ENCODE measurements at regions not wholly inside any gene's neighbourhood (a gene's known extent, or its start where the extent isn't known, plus 50 kb on each side); places are given as distances from the start of the nearest gene placed in this dataset.

GRCh38 chr3:115448851-115449250, 174.5 kb upstream of the GAP43 start:
- H3K27ac ChIP-seq (ENCODE audit: low read depth, low read length), result no peak overlapping the region
- TF ChIP-seq, protein P1, sequence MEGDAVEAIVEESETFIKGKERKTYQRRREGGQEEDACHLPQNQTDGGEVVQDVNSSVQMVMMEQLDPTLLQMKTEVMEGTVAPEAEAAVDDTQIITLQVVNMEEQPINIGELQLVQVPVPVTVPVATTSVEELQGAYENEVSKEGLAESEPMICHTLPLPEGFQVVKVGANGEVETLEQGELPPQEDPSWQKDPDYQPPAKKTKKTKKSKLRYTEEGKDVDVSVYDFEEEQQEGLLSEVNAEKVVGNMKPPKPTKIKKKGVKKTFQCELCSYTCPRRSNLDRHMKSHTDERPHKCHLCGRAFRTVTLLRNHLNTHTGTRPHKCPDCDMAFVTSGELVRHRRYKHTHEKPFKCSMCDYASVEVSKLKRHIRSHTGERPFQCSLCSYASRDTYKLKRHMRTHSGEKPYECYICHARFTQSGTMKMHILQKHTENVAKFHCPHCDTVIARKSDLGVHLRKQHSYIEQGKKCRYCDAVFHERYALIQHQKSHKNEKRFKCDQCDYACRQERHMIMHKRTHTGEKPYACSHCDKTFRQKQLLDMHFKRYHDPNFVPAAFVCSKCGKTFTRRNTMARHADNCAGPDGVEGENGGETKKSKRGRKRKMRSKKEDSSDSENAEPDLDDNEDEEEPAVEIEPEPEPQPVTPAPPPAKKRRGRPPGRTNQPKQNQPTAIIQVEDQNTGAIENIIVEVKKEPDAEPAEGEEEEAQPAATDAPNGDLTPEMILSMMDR (IDR thresholded peaks at IDR 0.05; ENCODE audit: insufficient read depth, low read length, poor library complexity, severe bottlenecking), result no peak
- no peak for TF ChIP-seq EZH2phosphoT487 (conservative IDR thresholded peaks at IDR 0.05; ENCODE audit: low read length)
- H3K79me2 ChIP-seq (ENCODE audit: insufficient read depth, low read length), result no peaks in the 10 kb centered on the region
- H3K9ac ChIP-seq (ENCODE audit: low read length), result no peak overlapping the region
- H3F3A ChIP-seq (ENCODE audit: insufficient read depth), result no peaks in the 10 kb centered on the region
- no peaks in the 10 kb centered on the region for H3K36me3 ChIP-seq (ENCODE audit: low read length)
- peaks cover 5% of the 10 kb centered on the region; the same call in 1 of the 2 replicates for H3K9me2 ChIP-seq (replicated peaks; ENCODE audit: insufficient read depth, low read length)
- no peaks in the 10 kb centered on the region for H3K27me3 ChIP-seq (ENCODE audit: low read length)
- no peak overlapping the region for H3K4me2 ChIP-seq (ENCODE audit: low read depth, low read length, poor library complexity, severe bottlenecking)
- no peak overlapping the region for H2AFZ ChIP-seq (ENCODE audit: low read depth, low read length, severe bottlenecking)
- no peaks in the 10 kb centered on the region for H4K20me1 ChIP-seq (ENCODE audit: low read depth, low read length)
- no peak overlapping the region for H3K4me3 ChIP-seq (ENCODE audit: insufficient read depth, low read length, poor library complexity, severe bottlenecking)
- no peaks in the 10 kb centered on the region for H3K9me3 ChIP-seq (ENCODE audit: insufficient read depth, low read length)

DNA sequence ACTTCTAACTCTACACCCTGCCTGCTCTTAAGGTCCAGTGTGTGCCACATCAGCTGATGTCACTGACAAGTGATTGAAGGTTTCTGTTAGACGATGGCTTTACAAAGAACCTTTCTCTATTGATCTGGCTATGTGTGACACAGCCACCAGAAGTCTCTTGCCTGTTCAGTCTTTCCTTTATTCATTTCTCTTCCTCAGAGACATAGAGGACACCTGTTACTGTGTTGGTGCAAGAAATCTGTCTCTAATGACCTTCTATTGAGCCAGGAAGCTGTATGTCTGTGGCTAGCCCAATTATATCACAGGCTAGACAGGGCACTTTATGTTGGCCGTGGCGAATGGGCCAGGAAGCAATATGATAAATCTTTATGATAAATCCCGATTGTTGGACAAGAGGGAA, 173.3 kb upstream of the GAP43 start:
- Histone ChIP-seq H3K4me3 (ENCODE audit: insufficient read depth, low read length, poor library complexity, severe bottlenecking) (no peak overlapping the region), H3K79me2 (ENCODE audit: insufficient read depth, low read length) (no peaks in the 10 kb centered on the region), H3F3A (ENCODE audit: insufficient read depth) (no peaks in the 10 kb centered on the region), H3K36me3 (ENCODE audit: low read length) (no peaks in the 10 kb centered on the region), H3K4me2 (ENCODE audit: low read depth, low read length, poor library complexity, severe bottlenecking) (no peak overlapping the region), H3K27me3 (ENCODE audit: low read length) (no peaks in the 10 kb centered on the region), H3K9ac (ENCODE audit: low read length) (no peak overlapping the region), H2AFZ (ENCODE audit: low read depth, low read length, severe bottlenecking) (no peak overlapping the region), H3K27ac (ENCODE audit: low read depth, low read length) (no peak overlapping the region), H3K9me2 (replicated peaks; ENCODE audit: insufficient read depth, low read length) (peaks cover 5% of the 10 kb centered on the region; the same call in 1 of the 2 replicates), H3K9me3 (ENCODE audit: insufficient read depth, low read length) (no peaks in the 10 kb centered on the region), H4K20me1 (ENCODE audit: low read depth, low read length) (no peaks in the 10 kb centered on the region)
- TF ChIP-seq, protein P1 (IDR thresholded peaks at IDR 0.05; ENCODE audit: insufficient read depth, low read length, poor library complexity, severe bottlenecking), result no peak
- no peak for TF ChIP-seq EZH2phosphoT487 (conservative IDR thresholded peaks at IDR 0.05; ENCODE audit: low read length)

- no peaks in the 10 kb centered on the region for H3F3A ChIP-seq (ENCODE audit: insufficient read depth)
- no peaks in the 10 kb centered on the region for H3K9me2 ChIP-seq (replicated peaks; ENCODE audit: insufficient read depth, low read length)
- H4K20me1 ChIP-seq (ENCODE audit: low read depth, low read length), result no peaks in the 10 kb centered on the region
- H3K27me3 ChIP-seq (ENCODE audit: low read length), result no peaks in the 10 kb centered on the region
- no peak for TF ChIP-seq EZH2phosphoT487 (conservative IDR thresholded peaks at IDR 0.05; ENCODE audit: low read length)
- TF ChIP-seq, protein P1 (IDR thresholded peaks at IDR 0.05; ENCODE audit: insufficient read depth, low read length, poor library complexity, severe bottlenecking), result no peak
- no peak overlapping the region for H2AFZ ChIP-seq (ENCODE audit: low read depth, low read length, severe bottlenecking)
- H3K27ac ChIP-seq (ENCODE audit: low read depth, low read length), result no peak overlapping the region
- H3K9ac ChIP-seq (ENCODE audit: low read length), result no peak overlapping the region
- H3K4me2 ChIP-seq (ENCODE audit: low read depth, low read length, poor library complexity, severe bottlenecking), result no peak overlapping the region
- H3K9me3 ChIP-seq (ENCODE audit: insufficient read depth, low read length), result no peaks in the 10 kb centered on the region
- H3K79me2 ChIP-seq (ENCODE audit: insufficient read depth, low read length), result no peaks in the 10 kb centered on the region
- no peak overlapping the region for H3K4me3 ChIP-seq (ENCODE audit: insufficient read depth, low read length, poor library complexity, severe bottlenecking)
- H3K36me3 ChIP-seq (ENCODE audit: low read length), result no peaks in the 10 kb centered on the region
These were observed 159.3 kb upstream of the GAP43 start for GRCh38 chr3:115464036-115464435.

Data from SU-DHL-6 (cell line).